Lower lobe of right lung (tissue), 2 donors: ENCODE measurements at regions not wholly inside any gene's neighbourhood (a gene's known extent, or its start where the extent isn't known, plus 50 kb on each side); places are given as distances from the start of the nearest gene placed in this dataset.
A peak's percentile ranks its signal among the peaks of the same experiment; 100 is the strongest.

Experiments
- ATAC-seq, 2 donors: fragments of 200-7000 bp; cut with Tn5 transposase; one replicate each; pipeline ENCODE4 v1.9.1; 2020 to 2022; ENCODE audit warnings: mild to moderate bottlenecking in 2 of 2, moderate library complexity in 2 of 2
- DNase-seq: peaks from one replicate; pipeline ENCODE4 v3.0.0-alpha.2; 2020
- H3K27ac ChIP-seq: fragments of 200-600 bp; one replicate; pipeline ENCODE4 v1.8.0; 2022
- H3K27me3 ChIP-seq: fragments of 200-600 bp; one replicate; pipeline ENCODE4 v1.8.0; 2022; ENCODE audit warnings: low read depth
- H3K36me3 ChIP-seq: fragments of 200-600 bp; one replicate; pipeline ENCODE4 v1.8.0; 2022; ENCODE audit warnings: mild to moderate bottlenecking
- H3K4me1 ChIP-seq: fragments of 200-600 bp; one replicate; pipeline ENCODE4 v1.8.0; 2022
- H3K4me3 ChIP-seq: fragments of 200-600 bp; one replicate; pipeline ENCODE4 v1.8.0; 2022; ENCODE audit warnings: mild to moderate bottlenecking
- H3K9me3 ChIP-seq: fragments of 200-600 bp; one replicate; pipeline ENCODE4 v1.8.0; 2022
- intact Hi-C: fragments of 100-400 bp; cut with DNase I; formaldehyde crosslinking; loops from one replicate; pipeline ENCODE4 v1.11.0; 2022
- TF ChIP-seq, protein P1 (sequence below): fragments of 200-600 bp; IDR thresholded peaks from one replicate; pipeline ENCODE4 v1.8.0; 2022; ENCODE audit warnings: antibody characterized with exemption, mild to moderate bottlenecking
- donor health status: DM: no; HTN: yes; CAD: no; lungs with severe emphysema.

DNA sequence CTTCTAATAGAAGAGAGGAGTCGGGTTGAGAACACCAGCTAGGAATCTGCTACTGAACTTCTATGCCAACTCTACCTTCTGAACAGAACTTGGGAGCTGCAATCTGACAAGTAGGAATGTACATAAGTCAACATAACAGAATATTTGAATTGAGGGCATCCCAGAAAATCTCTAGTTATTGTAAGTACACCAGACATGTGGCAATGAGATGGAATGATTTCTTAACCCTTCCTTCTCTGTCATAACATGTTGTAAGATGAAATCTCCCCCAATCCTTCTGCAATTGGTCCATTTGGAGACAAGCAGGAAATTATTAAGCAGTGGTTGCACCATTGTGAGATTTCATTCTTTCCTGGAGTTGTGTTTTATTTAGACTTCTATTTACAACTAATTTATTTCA is 68.7 kb upstream of the TMPO start:
- Histone ChIP-seq H3K27me3 (no peaks in the 10 kb centered on the region), H3K36me3 (no peaks in the 10 kb centered on the region), H3K9me3 (no peaks in the 10 kb centered on the region), H3K4me1 (peaks cover 6% of the 10 kb centered on the region), H3K4me3 (no peak overlapping the region), H3K27ac (no peak overlapping the region)
- peak in 1 of 2 donors; percentile 19 for ATAC-seq
- DNase-seq: no peak
- intact Hi-C loops: no loop called here
- TF ChIP-seq, protein P1, sequence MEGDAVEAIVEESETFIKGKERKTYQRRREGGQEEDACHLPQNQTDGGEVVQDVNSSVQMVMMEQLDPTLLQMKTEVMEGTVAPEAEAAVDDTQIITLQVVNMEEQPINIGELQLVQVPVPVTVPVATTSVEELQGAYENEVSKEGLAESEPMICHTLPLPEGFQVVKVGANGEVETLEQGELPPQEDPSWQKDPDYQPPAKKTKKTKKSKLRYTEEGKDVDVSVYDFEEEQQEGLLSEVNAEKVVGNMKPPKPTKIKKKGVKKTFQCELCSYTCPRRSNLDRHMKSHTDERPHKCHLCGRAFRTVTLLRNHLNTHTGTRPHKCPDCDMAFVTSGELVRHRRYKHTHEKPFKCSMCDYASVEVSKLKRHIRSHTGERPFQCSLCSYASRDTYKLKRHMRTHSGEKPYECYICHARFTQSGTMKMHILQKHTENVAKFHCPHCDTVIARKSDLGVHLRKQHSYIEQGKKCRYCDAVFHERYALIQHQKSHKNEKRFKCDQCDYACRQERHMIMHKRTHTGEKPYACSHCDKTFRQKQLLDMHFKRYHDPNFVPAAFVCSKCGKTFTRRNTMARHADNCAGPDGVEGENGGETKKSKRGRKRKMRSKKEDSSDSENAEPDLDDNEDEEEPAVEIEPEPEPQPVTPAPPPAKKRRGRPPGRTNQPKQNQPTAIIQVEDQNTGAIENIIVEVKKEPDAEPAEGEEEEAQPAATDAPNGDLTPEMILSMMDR: no peak

DNA sequence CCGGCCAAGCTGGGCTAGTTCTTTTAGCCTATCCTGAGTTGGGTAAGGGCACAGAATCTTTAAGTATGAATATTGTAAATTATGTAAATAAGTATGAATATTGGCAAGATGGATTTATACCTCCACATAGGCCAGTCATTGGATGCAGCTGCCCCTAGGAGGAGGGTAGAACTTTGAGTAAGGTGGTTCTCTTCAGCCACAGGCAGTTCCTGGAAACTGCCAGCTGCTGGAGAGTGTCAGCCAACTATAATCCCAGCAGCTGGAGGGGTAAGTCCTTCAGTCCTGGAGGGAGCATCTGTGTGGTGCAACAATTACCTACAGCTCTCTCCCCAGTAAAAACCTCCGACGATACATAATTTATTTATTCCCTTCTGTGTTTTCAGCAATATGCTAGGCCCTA is 65.8 kb upstream of the TMPO start:
- no peak overlapping the region for H3K4me3 ChIP-seq
- intact Hi-C loops: no loop called here
- H3K9me3 ChIP-seq: no peaks in the 10 kb centered on the region
- DNase-seq (no peak), ATAC-seq (no peak)
- no peaks in the 10 kb centered on the region for H3K27me3 ChIP-seq
- TF ChIP-seq, protein P1: no peak
- H3K4me1 ChIP-seq: peaks cover 6% of the 10 kb centered on the region
- H3K36me3 ChIP-seq: no peaks in the 10 kb centered on the region
- no peak overlapping the region for H3K27ac ChIP-seq

DNA sequence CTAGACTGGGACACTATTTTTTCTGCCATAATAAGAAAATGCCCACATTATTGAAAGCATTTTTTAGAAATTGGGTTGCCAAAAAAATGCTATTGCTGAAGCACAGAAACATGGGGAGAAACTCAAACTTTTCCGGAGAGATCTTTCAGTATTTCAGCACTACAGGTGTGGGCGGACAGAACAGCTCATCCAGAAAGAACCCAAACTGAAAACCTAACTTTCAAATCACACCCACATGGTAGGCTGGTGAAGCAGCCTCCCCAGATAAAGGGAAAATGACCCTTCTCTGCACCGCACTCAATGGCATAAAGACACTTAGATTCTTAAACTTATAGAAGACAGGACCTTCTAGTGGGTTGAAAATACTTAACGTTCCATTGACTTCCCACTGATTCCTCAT is 62.3 kb upstream of the TMPO start:
- TF ChIP-seq, protein P1: no peak
- H3K4me3 ChIP-seq: no peak overlapping the region
- no peak for DNase-seq

DNA sequence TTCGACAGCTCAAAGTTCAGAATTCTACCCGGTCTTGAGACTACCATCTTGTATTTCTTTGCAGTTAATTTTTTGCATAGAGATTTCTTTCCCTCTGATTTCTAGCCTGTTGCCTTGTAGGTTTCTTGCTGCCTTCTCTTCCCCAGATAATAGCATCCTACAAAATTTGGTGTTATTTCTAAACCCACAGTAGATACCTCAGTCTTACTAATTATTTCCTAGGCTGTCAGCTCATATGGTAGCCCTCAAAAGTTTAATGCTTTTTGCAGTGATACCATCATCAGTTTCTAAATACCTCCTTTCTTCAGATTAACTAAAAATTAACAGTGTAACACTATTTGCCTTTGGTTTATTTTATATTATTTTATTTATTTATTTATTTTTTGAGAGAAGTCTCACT is 61.9 kb upstream of the TMPO start:
- intact Hi-C loops: no loop called here
- H3K27ac ChIP-seq: no peak overlapping the region
- ATAC-seq (no peak), DNase-seq (no peak)
- H3K9me3 ChIP-seq: no peaks in the 10 kb centered on the region
- peaks cover 3% of the 10 kb centered on the region for H3K4me1 ChIP-seq
- TF ChIP-seq, protein P1: no peak
- no peaks in the 10 kb centered on the region for H3K36me3 ChIP-seq
- H3K4me3 ChIP-seq: no peak overlapping the region
- H3K27me3 ChIP-seq: peaks cover 15% of the 10 kb centered on the region

More for the DNA sequence above, 62.3 kb upstream of the TMPO start:
- H3K4me1 ChIP-seq: peaks cover 3% of the 10 kb centered on the region
- intact Hi-C loops: no loop called here
- no peaks in the 10 kb centered on the region for H3K9me3 ChIP-seq
- H3K27ac ChIP-seq: no peak overlapping the region
- peaks cover 15% of the 10 kb centered on the region for H3K27me3 ChIP-seq
- no peaks in the 10 kb centered on the region for H3K36me3 ChIP-seq
- ATAC-seq: no peak

DNA sequence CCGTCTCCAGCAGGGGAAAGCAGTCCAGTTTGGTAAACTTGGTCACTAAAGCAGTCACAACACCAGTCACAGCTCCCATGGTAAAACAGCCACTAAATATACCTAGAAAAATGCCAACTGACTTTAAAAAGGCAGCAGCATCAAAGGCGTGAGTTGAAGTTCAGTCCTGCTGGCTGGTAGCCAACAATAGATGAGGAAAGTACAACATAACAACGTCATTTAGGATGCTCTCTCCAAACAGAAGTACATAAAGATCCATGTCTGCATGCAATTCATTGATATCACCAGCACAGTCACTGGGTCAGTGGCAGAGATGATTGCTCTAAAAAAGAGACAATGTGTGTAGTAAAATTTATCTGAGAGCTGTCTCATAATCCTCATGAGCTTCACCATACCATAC is 59.3 kb upstream of the TMPO start:
- H3K4me1 ChIP-seq: peaks cover 3% of the 10 kb centered on the region
- H3K4me3 ChIP-seq: no peak overlapping the region
- TF ChIP-seq, protein P1: no peak
- intact Hi-C loops: no loop called here
- ATAC-seq (no peak), DNase-seq (no peak)
- no peaks in the 10 kb centered on the region for H3K9me3 ChIP-seq
- H3K36me3 ChIP-seq: no peaks in the 10 kb centered on the region
- no peak overlapping the region for H3K27ac ChIP-seq
- peaks cover 15% of the 10 kb centered on the region for H3K27me3 ChIP-seq
